Testis (tissue), 2 donors: ENCODE measurements at regions not wholly inside any gene's neighbourhood (a gene's known extent, or its start where the extent isn't known, plus 50 kb on each side); places are given as distances from the start of the nearest gene placed in this dataset.

ENCODE experiments used
- CTCF ChIP-seq, 3 experiments: fragments of 450-650 bp in 2 of 3; fragments of 200-600 bp in 1 of 3; sonication (generic) in 1 of 3; IDR thresholded peaks; one replicate each; pipeline ENCODE4 v1.5.1; 2016 to 2019; ENCODE audit warnings: antibody characterized with exemption in 3 of 3, mild to moderate bottlenecking in 2 of 3, moderate library complexity in 1 of 3
- POLR2A ChIP-seq: fragments of 450-650 bp; IDR thresholded peaks from one replicate; pipeline ENCODE4 v1.6.1; 2017; ENCODE audit warnings: antibody characterized with exemption, mild to moderate bottlenecking, moderate library complexity

- TF ChIP-seq CTCF (IDR thresholded peaks at IDR 0.05): no peak
- TF ChIP-seq POLR2A: no peak
These were observed 142.6 kb downstream of the LRRC30 start for GRCh38 chr18:7373441-7373840.
